ENCODE measurements at regions not wholly inside any gene's neighbourhood (a gene's known extent, or its start where the extent isn't known, plus 50 kb on each side); places are given as distances from the start of the nearest gene placed in this dataset.

DNA sequence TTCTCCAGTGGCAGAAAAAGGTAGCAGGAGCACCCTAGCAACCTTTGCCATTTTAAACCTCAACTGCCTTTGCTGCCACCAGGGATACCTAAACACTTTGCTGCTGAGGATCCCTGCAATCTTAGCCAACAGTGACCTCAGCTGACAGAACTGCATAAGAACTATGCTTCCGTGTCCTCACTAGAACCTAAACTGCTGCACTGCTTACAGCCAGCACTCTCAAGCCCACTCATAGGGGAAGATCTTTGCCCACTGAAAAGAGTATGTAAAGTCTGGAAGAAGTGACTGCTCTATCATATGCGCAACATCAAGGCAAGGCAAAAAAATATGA lies 270.0 kb upstream of the PCDH20 start:
- H3K9me2 ChIP-seq (ENCODE audit: insufficient read depth), result no peaks in the 10 kb centered on the region
- no peaks in the 10 kb centered on the region for H3K4me1 ChIP-seq (ENCODE audit: insufficient read depth)
- Mint-ChIP-seq H3K27me3 (ENCODE audit: insufficient read depth, low read depth, poor library complexity) (peaks cover 2% of the 10 kb centered on the region), H3K9me3 (peaks cover 10% of the 10 kb centered on the region), H3K4me1 (no peaks in the 10 kb centered on the region), H3K36me3 (ENCODE audit: low read depth) (peaks cover 6% of the 10 kb centered on the region; the same call in 2 of the 3 replicates), H3K27ac (no peak overlapping the region), H3K4me3 (no peak overlapping the region)
- no peak overlapping the region for H3K4me3 ChIP-seq
- H2AFZ ChIP-seq, result 0 out of 2 replicates have a peak overlapping the region, but pooled peaks have one; percentile 53
- ATAC-seq (peak; percentile 98), DNase-seq (ENCODE audit: low spot score) (peak; percentile 66)
- no peak for TF ChIP-seq POLR2AphosphoS5 (IDR thresholded peaks at IDR 0.05; ENCODE audit: low read depth)
- TF ChIP-seq, protein P1, sequence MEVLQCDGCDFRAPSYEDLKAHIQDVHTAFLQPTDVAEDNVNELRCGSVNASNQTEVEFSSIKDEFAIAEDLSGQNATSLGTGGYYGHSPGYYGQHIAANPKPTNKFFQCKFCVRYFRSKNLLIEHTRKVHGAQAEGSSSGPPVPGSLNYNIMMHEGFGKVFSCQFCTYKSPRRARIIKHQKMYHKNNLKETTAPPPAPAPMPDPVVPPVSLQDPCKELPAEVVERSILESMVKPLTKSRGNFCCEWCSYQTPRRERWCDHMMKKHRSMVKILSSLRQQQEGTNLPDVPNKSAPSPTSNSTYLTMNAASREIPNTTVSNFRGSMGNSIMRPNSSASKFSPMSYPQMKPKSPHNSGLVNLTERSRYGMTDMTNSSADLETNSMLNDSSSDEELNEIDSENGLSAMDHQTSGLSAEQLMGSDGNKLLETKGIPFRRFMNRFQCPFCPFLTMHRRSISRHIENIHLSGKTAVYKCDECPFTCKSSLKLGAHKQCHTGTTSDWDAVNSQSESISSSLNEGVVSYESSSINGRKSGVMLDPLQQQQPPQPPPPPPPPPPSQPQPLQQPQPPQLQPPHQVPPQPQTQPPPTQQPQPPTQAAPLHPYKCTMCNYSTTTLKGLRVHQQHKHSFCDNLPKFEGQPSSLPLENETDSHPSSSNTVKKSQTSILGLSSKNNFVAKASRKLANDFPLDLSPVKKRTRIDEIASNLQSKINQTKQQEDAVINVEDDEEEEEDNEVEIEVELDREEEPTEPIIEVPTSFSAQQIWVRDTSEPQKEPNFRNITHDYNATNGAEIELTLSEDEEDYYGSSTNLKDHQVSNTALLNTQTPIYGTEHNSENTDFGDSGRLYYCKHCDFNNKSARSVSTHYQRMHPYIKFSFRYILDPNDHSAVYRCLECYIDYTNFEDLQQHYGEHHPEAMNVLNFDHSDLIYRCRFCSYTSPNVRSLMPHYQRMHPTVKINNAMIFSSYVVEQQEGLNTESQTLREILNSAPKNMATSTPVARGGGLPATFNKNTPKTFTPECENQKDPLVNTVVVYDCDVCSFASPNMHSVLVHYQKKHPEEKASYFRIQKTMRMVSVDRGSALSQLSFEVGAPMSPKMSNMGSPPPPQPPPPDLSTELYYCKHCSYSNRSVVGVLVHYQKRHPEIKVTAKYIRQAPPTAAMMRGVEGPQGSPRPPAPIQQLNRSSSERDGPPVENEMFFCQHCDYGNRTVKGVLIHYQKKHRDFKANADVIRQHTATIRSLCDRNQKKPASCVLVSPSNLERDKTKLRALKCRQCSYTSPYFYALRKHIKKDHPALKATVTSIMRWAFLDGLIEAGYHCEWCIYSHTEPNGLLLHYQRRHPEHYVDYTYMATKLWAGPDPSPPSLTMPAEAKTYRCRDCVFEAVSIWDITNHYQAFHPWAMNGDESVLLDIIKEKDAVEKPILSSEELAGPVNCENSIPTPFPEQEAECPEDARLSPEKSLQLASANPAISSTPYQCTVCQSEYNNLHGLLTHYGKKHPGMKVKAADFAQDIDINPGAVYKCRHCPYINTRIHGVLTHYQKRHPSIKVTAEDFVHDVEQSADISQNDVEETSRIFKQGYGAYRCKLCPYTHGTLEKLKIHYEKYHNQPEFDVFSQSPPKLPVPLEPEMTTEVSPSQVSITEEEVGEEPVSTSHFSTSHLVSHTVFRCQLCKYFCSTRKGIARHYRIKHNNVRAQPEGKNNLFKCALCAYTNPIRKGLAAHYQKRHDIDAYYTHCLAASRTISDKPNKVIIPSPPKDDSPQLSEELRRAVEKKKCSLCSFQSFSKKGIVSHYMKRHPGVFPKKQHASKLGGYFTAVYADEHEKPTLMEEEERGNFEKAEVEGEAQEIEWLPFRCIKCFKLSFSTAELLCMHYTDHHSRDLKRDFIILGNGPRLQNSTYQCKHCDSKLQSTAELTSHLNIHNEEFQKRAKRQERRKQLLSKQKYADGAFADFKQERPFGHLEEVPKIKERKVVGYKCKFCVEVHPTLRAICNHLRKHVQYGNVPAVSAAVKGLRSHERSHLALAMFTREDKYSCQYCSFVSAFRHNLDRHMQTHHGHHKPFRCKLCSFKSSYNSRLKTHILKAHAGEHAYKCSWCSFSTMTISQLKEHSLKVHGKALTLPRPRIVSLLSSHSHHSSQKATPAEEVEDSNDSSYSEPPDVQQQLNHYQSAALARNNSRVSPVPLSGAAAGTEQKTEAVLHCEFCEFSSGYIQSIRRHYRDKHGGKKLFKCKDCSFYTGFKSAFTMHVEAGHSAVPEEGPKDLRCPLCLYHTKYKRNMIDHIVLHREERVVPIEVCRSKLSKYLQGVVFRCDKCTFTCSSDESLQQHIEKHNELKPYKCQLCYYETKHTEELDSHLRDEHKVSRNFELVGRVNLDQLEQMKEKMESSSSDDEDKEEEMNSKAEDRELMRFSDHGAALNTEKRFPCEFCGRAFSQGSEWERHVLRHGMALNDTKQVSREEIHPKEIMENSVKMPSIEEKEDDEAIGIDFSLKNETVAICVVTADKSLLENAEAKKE (CRISPR knock-in tag; IDR thresholded peaks at IDR 0.05), result no peak
- TF ChIP-seq NANOG (IDR thresholded peaks at IDR 0.05; ENCODE audit: borderline replicate concordance), result no peak
- TF ChIP-seq, protein P2, sequence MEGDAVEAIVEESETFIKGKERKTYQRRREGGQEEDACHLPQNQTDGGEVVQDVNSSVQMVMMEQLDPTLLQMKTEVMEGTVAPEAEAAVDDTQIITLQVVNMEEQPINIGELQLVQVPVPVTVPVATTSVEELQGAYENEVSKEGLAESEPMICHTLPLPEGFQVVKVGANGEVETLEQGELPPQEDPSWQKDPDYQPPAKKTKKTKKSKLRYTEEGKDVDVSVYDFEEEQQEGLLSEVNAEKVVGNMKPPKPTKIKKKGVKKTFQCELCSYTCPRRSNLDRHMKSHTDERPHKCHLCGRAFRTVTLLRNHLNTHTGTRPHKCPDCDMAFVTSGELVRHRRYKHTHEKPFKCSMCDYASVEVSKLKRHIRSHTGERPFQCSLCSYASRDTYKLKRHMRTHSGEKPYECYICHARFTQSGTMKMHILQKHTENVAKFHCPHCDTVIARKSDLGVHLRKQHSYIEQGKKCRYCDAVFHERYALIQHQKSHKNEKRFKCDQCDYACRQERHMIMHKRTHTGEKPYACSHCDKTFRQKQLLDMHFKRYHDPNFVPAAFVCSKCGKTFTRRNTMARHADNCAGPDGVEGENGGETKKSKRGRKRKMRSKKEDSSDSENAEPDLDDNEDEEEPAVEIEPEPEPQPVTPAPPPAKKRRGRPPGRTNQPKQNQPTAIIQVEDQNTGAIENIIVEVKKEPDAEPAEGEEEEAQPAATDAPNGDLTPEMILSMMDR (conservative IDR thresholded peaks at IDR 0.05; ENCODE audit: low read depth in 2 of 2), result peak; percentile 55 to 85
- H3K36me3 ChIP-seq (ENCODE audit: insufficient read depth), result no peaks in the 10 kb centered on the region
- H3K4me2 ChIP-seq, result no peak overlapping the region
- no peaks in the 10 kb centered on the region for H3F3A ChIP-seq (replicated peaks; ENCODE audit: low read depth)
- H3K27ac ChIP-seq (ENCODE audit: low read depth), result no peak overlapping the region
- no peaks in the 10 kb centered on the region for H3K79me2 ChIP-seq (replicated peaks; ENCODE audit: insufficient read depth)
- H3K27me3 ChIP-seq (ENCODE audit: insufficient read depth), result no peaks in the 10 kb centered on the region
- no peaks in the 10 kb centered on the region for H4K20me1 ChIP-seq (replicated peaks; ENCODE audit: insufficient read depth)

Data from GM23338 (cell line).